Parathyroid adenoma (tissue), 2 donors: ENCODE measurements at regions not wholly inside any gene's neighbourhood (a gene's known extent, or its start where the extent isn't known, plus 50 kb on each side); places are given as distances from the start of the nearest gene placed in this dataset.

ENCODE experiments used
- H2AFZ ChIP-seq: fragments of 300-600 bp; sonication (generic); one replicate; pipeline ENCODE4 v1.7.0; 2017; ENCODE audit warnings: antibody characterized with exemption, mild to moderate bottlenecking
- H3K27ac ChIP-seq: fragments of 300-600 bp; sonication (generic); one replicate; pipeline ENCODE4 v1.7.0; 2017
- H3K27me3 ChIP-seq: fragments of 300-600 bp; sonication (generic); one replicate; pipeline ENCODE4 v1.7.0; 2017; ENCODE audit warnings: low read length; ENCODE audit not compliant: control insufficient read depth, insufficient read depth
- H3K36me3 ChIP-seq: fragments of 300-600 bp; sonication (generic); one replicate; pipeline ENCODE4 v1.7.0; 2017; ENCODE audit warnings: low read length; ENCODE audit not compliant: control insufficient read depth, insufficient read depth
- H3K4me1 ChIP-seq: fragments of 300-600 bp; sonication (generic); one replicate; pipeline ENCODE4 v1.7.0; 2017; ENCODE audit warnings: control low read depth
- H3K4me2 ChIP-seq: fragments of 300-600 bp; sonication (generic); one replicate; pipeline ENCODE4 v1.7.0; 2017; ENCODE audit warnings: low read length
- H3K4me3 ChIP-seq: fragments of 300-600 bp; sonication (generic); one replicate; pipeline ENCODE4 v1.7.0; 2017; ENCODE audit warnings: low read depth, low read length
- H3K79me2 ChIP-seq: fragments of 300-600 bp; sonication (generic); one replicate; pipeline ENCODE4 v1.7.0; 2017; ENCODE audit warnings: control low read depth
- H3K9ac ChIP-seq: fragments of 300-600 bp; sonication (generic); one replicate; pipeline ENCODE4 v1.7.0; 2017; ENCODE audit warnings: mild to moderate bottlenecking
- H3K9me3 ChIP-seq: fragments of 300-600 bp; sonication (generic); one replicate; pipeline ENCODE4 v1.7.0; 2017; ENCODE audit warnings: low read length; ENCODE audit not compliant: control insufficient read depth
- TF ChIP-seq, protein P1 (sequence below): fragments of 300-600 bp; sonication (generic); IDR thresholded peaks from one replicate; pipeline ENCODE4 v1.7.0; 2017; ENCODE audit warnings: antibody characterized with exemption, mild to moderate bottlenecking
- donor health status: primary hyperparathyroidism.

DNA sequence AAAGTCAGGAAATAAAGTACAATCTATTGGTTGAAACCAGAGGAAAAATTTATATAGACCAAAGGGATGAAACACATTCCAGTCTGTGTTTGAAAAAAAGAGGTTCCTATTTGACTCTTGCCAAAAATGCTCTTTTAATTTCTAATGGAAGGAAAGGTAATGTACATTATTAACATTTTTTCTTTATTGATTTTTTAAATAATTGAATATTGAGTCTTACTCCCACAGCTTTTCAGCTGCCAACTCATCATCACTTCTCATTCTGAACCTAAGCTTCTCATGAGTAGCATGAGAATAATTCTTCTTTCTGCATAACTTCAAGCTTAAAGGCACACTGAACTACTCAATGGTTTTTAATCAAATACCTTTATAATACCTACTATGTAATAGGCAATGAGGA, 49.8 kb upstream of the FHIP2A start:
- Histone ChIP-seq H3K79me2 (no peaks in the 10 kb centered on the region), H3K9me3 (no peaks in the 10 kb centered on the region), H3K36me3 (no peaks in the 10 kb centered on the region), H3K4me2 (no peak overlapping the region), H2AFZ (no peak overlapping the region), H3K4me3 (no peak overlapping the region), H3K4me1 (peaks cover 2% of the 10 kb centered on the region), H3K9ac (no peak overlapping the region), H3K27ac (no peak overlapping the region), H3K27me3 (no peaks in the 10 kb centered on the region)
- TF ChIP-seq, protein P1, sequence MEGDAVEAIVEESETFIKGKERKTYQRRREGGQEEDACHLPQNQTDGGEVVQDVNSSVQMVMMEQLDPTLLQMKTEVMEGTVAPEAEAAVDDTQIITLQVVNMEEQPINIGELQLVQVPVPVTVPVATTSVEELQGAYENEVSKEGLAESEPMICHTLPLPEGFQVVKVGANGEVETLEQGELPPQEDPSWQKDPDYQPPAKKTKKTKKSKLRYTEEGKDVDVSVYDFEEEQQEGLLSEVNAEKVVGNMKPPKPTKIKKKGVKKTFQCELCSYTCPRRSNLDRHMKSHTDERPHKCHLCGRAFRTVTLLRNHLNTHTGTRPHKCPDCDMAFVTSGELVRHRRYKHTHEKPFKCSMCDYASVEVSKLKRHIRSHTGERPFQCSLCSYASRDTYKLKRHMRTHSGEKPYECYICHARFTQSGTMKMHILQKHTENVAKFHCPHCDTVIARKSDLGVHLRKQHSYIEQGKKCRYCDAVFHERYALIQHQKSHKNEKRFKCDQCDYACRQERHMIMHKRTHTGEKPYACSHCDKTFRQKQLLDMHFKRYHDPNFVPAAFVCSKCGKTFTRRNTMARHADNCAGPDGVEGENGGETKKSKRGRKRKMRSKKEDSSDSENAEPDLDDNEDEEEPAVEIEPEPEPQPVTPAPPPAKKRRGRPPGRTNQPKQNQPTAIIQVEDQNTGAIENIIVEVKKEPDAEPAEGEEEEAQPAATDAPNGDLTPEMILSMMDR = no peak
